ENCODE measurements at regions not wholly inside any gene's neighbourhood (a gene's known extent, or its start where the extent isn't known, plus 50 kb on each side); places are given as distances from the start of the nearest gene placed in this dataset.

GRCh38 chr12:132423820-132424645, 65.9 kb upstream of the FBRSL1 start:
- DNase-seq = no peak

GRCh38 chr12:132423251-132423819, 66.6 kb upstream of the FBRSL1 start:
- DNase-seq = no peak

DNA sequence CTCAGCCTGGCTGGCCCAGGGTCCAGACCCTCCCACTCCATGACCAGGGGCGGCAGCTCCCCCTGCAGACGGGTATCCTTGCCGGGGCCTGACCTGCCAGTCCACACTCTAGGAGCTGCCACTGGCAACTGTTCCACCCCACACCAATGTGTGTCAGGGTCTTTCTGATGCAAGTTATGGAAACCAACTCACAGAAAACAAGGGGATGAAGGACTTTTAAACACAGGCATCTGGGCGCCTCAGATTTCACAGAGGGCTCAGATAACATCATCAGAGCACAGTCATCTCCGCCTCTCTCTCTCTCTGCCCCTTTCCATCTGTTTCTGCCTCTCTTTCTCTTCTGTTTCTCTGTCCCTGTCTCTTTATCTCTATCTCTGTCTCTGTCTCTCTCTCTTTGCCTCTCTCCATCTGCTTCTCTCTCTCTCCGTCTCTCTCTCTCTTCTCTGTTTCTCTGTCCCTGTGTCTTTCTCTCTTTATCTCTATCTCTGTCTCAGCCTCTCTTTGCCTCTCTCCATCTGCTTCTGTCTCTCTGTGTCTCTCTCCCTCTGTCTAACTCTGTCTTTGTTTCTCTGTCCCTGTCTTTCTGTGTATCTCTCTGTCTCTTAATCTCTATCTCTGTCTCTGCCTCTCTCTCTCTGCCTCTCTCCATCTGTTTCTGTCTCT, 67.4 kb upstream of the FBRSL1 start:
- DNase-seq = no peak

DNA sequence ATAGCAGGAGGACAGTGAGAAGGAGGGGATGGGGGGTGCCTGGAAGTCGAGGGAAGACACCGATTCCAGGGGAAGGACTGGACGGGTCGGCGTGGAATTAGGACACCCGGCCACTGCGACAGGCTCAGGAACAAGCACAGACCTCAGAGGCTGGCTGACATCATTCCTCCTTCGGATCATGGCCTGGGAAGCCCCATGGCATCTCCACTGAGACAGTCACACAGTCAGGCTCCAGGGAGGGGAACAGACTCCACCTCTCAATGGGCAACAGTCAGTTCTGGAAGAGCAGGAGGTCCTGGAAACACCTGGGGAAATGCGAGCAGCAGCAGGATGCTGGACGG, 67.9 kb upstream of the FBRSL1 start:
- DNase-seq = no peak

DNA sequence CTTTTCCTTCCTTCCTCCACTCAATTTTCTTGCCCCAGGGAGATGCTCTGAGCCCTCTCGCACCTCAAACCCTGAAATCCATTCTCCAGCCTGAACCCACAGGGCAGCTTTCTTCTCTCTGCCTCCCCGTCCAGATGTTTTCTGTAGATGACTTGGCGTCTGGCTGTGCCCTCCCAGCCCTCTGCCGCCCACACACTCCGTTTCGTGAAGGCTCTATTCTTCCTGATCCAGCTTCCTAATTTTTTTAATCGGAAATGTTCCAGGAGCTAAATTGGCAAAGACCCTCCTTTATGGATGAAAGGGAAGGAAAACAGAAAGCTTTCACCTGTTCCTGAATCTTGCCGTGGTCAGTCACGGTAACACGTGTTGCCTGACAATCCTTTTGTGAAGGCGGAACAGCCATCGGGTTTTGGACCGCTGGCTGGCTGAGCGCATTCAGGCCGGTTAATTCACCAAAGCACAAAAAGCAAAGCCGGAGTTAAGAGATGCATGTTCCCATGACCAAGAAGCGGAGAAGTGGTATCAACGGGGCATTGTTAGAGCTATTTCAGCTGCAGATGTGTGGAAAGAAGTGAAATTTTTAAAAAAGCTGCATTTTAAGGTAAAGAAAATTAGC, 70.2 kb upstream of the FBRSL1 start:
- no peak for DNase-seq

DNA sequence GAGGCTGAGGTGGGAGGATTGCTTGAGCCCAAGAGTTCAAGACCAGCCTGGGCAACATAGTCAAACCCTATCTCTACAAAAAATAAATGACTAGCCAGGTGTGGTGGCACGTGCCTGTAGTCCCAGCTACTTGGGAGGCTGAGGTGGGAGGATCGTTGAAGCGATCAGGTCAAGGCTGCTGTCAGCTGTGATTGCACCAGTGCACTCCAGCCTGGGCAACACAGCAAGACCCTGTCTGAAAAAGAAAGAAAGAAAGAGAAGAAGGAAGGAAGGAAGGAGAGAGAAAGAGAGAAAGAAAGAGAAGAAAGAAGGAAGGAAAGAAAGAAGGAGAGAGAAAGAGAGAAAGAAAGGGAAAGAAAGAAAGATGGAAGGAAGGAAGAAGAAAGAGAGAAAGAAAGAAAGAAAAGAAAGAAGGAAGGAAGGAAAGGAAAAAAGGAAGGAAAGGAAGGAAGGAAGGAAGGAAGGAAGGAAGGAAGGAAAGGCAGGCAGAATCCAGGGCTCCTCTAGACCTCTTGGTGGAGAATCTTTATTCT, 71.5 kb upstream of the FBRSL1 start:
- no peak for DNase-seq

DNA sequence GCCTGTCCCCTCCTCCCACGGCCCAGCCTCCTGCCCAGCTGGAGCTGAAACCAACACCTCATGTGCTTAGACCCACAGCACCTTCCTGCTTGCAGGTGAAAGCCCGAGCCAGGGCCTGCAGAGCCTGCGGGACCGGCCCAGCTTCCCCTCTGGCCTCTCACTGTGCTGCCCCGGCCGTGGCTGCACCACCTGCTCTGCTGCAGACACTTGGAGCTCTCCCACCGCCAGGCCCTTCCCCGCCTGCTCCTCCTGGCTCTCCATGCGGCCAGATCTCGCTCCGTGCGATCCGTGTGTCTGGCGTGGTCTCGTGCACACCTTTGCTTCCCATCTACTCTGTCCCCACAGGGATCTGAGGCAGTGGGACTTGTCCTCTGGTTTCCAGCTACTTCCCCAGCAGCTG, 72.2 kb upstream of the FBRSL1 start:
- no peak for DNase-seq

DNA sequence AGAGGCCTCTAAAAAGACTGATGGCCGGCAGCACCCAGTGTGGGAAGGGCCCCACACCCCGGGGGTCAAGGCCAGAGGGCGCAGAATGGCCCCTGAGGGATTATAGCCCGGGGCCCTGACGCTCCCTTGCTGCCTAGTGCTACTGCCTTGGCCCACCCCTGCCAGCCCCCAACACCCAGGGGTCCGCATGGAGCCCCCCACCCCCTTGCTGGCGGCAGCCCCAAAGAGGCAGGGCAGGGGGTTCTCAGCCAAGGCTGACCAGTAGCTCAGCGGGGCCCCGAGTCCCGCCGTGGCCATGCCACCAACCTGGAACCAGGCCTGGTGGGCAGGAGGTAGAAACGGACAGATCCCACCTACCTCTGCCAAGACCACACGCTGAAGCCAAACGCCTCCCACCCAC, 73.1 kb upstream of the FBRSL1 start:
- DNase-seq = no peak

GRCh38 chr12:132416121-132416673, 73.8 kb upstream of the FBRSL1 start:
- DNase-seq = no peak

GRCh38 chr12:132415327-132416120, 74.4 kb upstream of the FBRSL1 start:
- DNase-seq = no peak

- DNase-seq = peak; percentile 73
Measured at GRCh38 chr12:132414634-132415326, 75.2 kb upstream of the FBRSL1 start.

DNA sequence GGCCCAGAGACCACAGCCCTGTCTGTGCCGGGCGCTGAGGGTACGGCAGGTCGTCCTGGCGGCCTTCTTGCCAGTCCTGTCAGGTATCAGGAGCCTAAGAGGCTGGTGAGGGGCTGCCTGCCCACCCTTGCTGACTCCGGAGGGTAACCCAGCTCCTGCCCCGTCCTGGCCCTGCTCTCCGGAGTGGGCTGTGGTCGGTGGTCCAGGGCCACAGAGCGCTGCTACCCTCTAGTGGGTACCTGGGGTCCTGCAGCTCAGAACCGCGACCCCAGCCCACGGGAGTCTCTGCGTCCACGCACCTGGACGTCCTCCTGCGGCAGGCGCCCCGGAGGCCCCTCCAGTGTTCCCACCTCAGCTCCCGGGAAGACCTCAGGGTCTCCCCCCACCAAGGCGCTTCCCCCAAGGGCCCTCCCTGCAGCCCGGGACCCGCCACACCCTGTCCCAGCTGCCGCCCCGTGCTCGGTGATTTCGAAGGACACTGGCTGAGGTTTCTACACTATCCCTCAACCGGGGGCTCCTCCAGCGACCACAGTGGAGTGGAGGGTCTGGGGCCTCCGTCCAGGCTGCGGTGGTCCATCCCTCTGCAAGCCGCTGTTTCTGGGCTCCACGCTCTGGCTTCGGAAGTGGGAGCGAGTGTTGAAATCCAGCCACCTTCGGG, 75.9 kb upstream of the FBRSL1 start:
- DNase-seq = no peak

DNA sequence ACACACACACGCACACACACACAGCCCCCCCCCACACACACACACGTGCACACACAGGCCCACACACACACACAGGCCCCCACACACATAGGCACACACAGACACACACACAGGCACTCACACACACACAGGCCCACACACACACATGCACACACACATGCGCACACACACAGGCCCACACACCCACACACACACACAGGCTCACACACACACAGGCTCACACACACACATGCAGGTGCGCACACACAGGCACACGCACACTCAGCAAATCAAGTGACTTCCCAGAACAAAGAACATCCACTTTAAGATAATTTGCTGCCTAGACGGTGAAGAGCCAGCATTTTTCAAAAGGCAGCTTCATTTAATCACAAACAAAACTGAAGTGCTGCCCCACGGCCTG, 78.5 kb upstream of the FBRSL1 start:
- no peak for DNase-seq

DNA sequence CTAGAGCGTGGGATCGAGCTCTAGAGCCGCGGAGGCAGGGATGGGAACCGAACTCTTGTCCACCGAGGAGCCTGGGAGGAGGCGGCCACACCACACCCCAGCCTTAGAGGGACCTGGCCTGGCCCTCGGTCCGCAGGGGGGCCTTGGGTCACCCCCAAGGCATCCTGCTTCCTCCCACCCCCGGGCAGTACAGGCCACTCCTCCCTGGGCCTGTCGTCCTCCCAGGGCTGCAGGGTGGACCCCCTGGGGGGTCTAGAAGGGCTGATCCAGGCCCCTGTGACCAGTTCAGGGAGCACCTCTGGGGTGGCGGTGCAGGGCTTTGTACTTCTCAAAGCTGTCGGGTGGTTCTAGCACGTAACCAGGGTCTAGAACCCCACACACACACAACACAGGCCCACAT, 79.1 kb upstream of the FBRSL1 start:
- DNase-seq = no peak

- no peak for DNase-seq
Measured at GRCh38 chr12:132410296-132410625, 79.7 kb upstream of the FBRSL1 start.

DNA sequence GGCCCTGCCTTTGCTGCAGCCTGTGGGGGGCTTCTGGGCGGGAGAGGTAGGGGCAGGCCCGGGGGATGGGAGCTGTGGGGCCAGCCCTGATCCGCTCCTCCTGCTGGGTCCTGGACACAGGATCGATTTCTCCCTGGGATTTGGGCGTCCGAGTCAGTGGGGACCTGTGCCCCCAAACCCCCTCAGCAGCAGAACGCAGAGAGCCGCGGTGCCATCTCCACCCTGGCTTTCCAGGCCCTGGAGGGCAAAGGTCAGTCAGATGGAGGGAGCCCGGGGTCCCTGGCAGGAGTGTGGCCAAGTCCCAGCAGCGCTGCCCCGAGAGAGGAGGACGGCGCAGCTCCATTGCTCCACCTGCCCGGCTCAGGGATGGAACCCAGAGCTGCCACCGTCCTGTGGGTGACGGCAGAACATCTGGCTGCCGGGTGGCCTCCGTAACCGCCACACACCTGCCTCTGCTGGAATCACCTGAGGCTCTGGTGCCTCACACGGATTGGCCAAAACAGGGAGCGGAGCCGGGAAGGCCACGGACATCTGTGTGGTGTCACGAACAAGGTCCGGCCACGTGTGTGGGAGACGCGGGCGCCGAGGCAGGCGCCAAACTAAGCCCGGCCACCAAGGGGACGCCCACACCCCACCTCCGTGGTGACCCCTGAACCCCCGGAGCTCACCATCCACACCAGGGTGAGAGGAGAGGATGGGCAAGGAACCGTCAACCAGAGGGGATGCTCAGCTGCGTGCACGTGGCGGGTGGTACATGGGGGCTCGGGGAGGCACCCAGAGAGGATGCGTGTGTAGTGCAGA, 80.3 kb upstream of the FBRSL1 start:
- no peak for DNase-seq

DNA sequence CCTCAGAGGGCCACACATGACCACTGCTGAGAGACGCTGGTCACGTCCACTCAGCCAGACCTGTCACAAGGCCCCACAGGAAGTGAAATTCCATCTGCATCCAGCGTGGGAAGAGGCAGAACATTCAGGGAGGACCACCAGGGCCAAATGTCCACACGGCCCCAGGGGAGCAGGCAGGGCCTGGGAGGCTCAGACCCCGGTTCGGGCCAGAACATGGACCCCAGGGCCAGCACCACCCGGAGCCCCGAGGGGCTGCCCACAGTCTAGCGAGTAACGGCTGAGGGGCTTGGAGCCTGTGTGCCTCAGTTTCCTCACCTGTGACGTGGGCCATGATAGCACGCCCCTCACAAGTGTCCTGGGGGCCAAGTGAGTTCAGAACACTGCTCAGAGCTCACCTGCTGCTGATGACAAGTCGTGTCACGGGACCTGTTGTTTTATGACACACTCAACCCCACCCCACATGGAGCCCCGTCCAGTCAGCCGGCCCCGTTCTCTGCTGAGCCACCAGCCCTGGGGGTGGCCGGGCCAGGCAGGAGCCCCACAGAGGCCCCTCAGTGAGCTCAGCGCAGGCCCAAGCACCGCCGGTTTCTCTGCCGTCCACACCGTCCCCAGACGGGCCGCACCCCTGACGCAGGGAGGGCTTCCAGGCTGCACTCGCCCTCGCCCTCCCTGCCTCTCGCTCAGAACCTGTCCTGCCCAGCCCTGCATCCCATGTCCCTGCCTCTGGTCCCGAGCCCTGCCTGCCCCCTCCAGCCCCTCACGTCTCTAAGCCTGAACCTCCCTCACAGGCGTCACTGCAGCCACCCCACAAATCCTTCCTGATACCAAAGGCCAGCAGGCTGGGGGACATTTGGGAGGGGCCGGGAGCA, 79.5 kb upstream of the GALNT9 start:
- no peak for DNase-seq

- DNase-seq = no peak
Measured at GRCh38 chr12:132407992-132408391, 78.6 kb upstream of the GALNT9 start.

GRCh38 chr12:132407451-132407961, 78.1 kb upstream of the GALNT9 start:
- no peak for DNase-seq
